ENCODE measurements at regions not wholly inside any gene's neighbourhood (a gene's known extent, or its start where the extent isn't known, plus 50 kb on each side); places are given as distances from the start of the nearest gene placed in this dataset.

GRCh38 chr3:110903771-110904519 lies 167.7 kb upstream of the NECTIN3 start:
- Mint-ChIP-seq H3K9me3 (peaks cover 1% of the 10 kb centered on the region), H3K4me3 (no peak overlapping the region), H3K27ac (no peak overlapping the region), H3K4me1 (peaks cover 44% of the 10 kb centered on the region), H3K27me3 (ENCODE audit: low read depth, poor library complexity) (no peaks in the 10 kb centered on the region), H3K36me3 (ENCODE audit: low read depth) (peaks cover 30% of the 10 kb centered on the region)
- no peak for TF ChIP-seq CTCF (IDR thresholded peaks at IDR 0.05)
- DNase-seq: no peak

- TF ChIP-seq CTCF (IDR thresholded peaks at IDR 0.05): no peak
- H3K4me1 Mint-ChIP-seq: peaks cover 49% of the 10 kb centered on the region
- peaks cover 27% of the 10 kb centered on the region for H3K36me3 Mint-ChIP-seq (ENCODE audit: low read depth)
- no peak for DNase-seq
- no peaks in the 10 kb centered on the region for H3K9me3 Mint-ChIP-seq
- H3K27ac Mint-ChIP-seq: no peak overlapping the region
- no peaks in the 10 kb centered on the region for H3K27me3 Mint-ChIP-seq (ENCODE audit: low read depth, poor library complexity)
- H3K4me3 Mint-ChIP-seq: no peak overlapping the region
Measured at GRCh38 chr3:110904520-110904890, 167.1 kb upstream of the NECTIN3 start.

GRCh38 chr3:110905121-110905520 lies 166.5 kb upstream of the NECTIN3 start:
- Mint-ChIP-seq H3K4me1 (peaks cover 55% of the 10 kb centered on the region), H3K36me3 (ENCODE audit: low read depth) (peaks cover 26% of the 10 kb centered on the region), H3K9me3 (no peaks in the 10 kb centered on the region), H3K27me3 (ENCODE audit: low read depth, poor library complexity) (no peaks in the 10 kb centered on the region), H3K27ac (peak overlapping the region; percentile 73), H3K4me3 (no peak overlapping the region)
- no peak for TF ChIP-seq CTCF (IDR thresholded peaks at IDR 0.05)
- DNase-seq: no peak

- no peak for TF ChIP-seq CTCF (IDR thresholded peaks at IDR 0.05)
- Mint-ChIP-seq H3K4me1 (peaks cover 57% of the 10 kb centered on the region), H3K4me3 (no peak overlapping the region), H3K27me3 (ENCODE audit: low read depth, poor library complexity) (no peaks in the 10 kb centered on the region), H3K36me3 (ENCODE audit: low read depth) (peaks cover 18% of the 10 kb centered on the region), H3K27ac (no peak overlapping the region), H3K9me3 (peaks cover 13% of the 10 kb centered on the region)
- DNase-seq: no peak
Measured at GRCh38 chr3:110909839-110910238, 161.8 kb upstream of the NECTIN3 start.

GRCh38 chr3:110910346-110910955 lies 161.2 kb upstream of the NECTIN3 start:
- H3K36me3 Mint-ChIP-seq (ENCODE audit: low read depth): peaks cover 19% of the 10 kb centered on the region
- no peak overlapping the region for H3K4me3 Mint-ChIP-seq
- TF ChIP-seq CTCF (IDR thresholded peaks at IDR 0.05): no peak
- H3K27ac Mint-ChIP-seq: no peak overlapping the region
- DNase-seq: no peak
- H3K4me1 Mint-ChIP-seq: peaks cover 51% of the 10 kb centered on the region
- no peaks in the 10 kb centered on the region for H3K27me3 Mint-ChIP-seq (ENCODE audit: low read depth, poor library complexity)
- peaks cover 15% of the 10 kb centered on the region for H3K9me3 Mint-ChIP-seq

- Mint-ChIP-seq H3K9me3 (peaks cover 58% of the 10 kb centered on the region), H3K4me1 (no peaks in the 10 kb centered on the region), H3K27ac (no peak overlapping the region), H3K4me3 (no peak overlapping the region), H3K36me3 (ENCODE audit: low read depth) (peaks cover 82% of the 10 kb centered on the region), H3K27me3 (ENCODE audit: low read depth, poor library complexity) (no peaks in the 10 kb centered on the region)
- no peak for DNase-seq
- TF ChIP-seq CTCF (IDR thresholded peaks at IDR 0.05): no peak
Measured at GRCh38 chr3:110918963-110919362, 152.7 kb upstream of the NECTIN3 start.
